Transverse colon (tissue), 4 donors: ENCODE measurements at regions not wholly inside any gene's neighbourhood (a gene's known extent, or its start where the extent isn't known, plus 50 kb on each side); places are given as distances from the start of the nearest gene placed in this dataset.
"Not testable (repeated sequence)": the region's sequence is repeated elsewhere in the genome, so short reads cannot be mapped to it uniquely, and the experiment has no call there.

Experiments used
- DNase-seq: peaks from one replicate; pipeline ENCODE4 v3.0.0-alpha.2; 2019
- H3K27ac ChIP-seq, 4 donors: fragments of 200-600 bp; sonication (generic); 2 replicates each; pipeline ENCODE4 v1.5.1; 2016 to 2018; ENCODE audit warnings: inconsistent platforms in 4 of 4
- H3K27me3 ChIP-seq: fragments of 200-600 bp; sonication (generic); 2 replicates; pipeline ENCODE4 v1.5.1; 2017; ENCODE audit warnings: inconsistent platforms
- H3K36me3 ChIP-seq, 4 donors: fragments of 200-600 bp; sonication (generic); 2 replicates each; pipeline ENCODE4 v1.5.1; 2017 to 2019; ENCODE audit warnings: inconsistent platforms in 4 of 4
- H3K4me1 ChIP-seq, 4 donors: fragments of 200-600 bp; sonication (generic); 2 replicates each; pipeline ENCODE4 v1.5.1; 2017 to 2020; ENCODE audit warnings: inconsistent platforms in 4 of 4
- H3K4me3 ChIP-seq, 4 donors: fragments of 200-600 bp; sonication (generic); 1 replicate in 1 of 4; 2 replicates in 3 of 4; pipeline versions ENCODE4 v1.5.1 to v1.6.1; 2017 to 2019; ENCODE audit warnings: inconsistent platforms in 4 of 4
- H3K9me3 ChIP-seq, 2 donors: fragments of 200-600 bp; sonication (generic); 2 replicates each; pipeline ENCODE4 v1.5.1; 2017 to 2019; ENCODE audit warnings: inconsistent platforms in 2 of 2
- EP300 ChIP-seq: sonication (generic); formaldehyde crosslinking; IDR thresholded peaks from one replicate; pipeline ENCODE4 v1.6.1; 2017; ENCODE audit warnings: antibody characterized with exemption, low read depth
- POLR2A ChIP-seq: fragments of 450-650 bp; IDR thresholded peaks from one replicate; pipeline ENCODE4 v1.6.1; 2016; ENCODE audit warnings: antibody characterized with exemption, mild to moderate bottlenecking, moderate library complexity
- POLR2AphosphoS5 ChIP-seq, 3 donors: sonication (generic); formaldehyde crosslinking; IDR thresholded peaks; one replicate each; pipeline ENCODE4 v1.6.1; 2016; ENCODE audit warnings: antibody characterized with exemption in 3 of 3
- WGBS, 2 donors: methylation state at CpG; one replicate each; pipeline ENCODE4 v1.1.5; 2018; ENCODE audit warnings: low coverage in 1 of 2; 5-methylcytosine and 5-hydroxymethylcytosine counted together
- in situ Hi-C, 4 donors: fragments of 200-750 bp; cut with MboI; loops; one replicate each; pipeline versions ENCODE4 v1.15.0 to v1.15.1; 2017; ENCODE audit warnings: low sequenced_read_pairs in 3 of 4, low pct_ligation_motif_present in 1 of 4, low pct_unique_long_range_greater_than_20kb in 1 of 4
- intact Hi-C: fragments of 100-400 bp; cut with DNase I; formaldehyde crosslinking; loops from one replicate; pipeline ENCODE4 v1.15.1; 2023; ENCODE audit warnings: low total_unique reads
- TF ChIP-seq, protein P1 (sequence below), 5 experiments: fragments of 200-600 bp in 3 of 5; fragments of 450-650 bp in 2 of 5; sonication (generic) in 3 of 5; IDR thresholded peaks; 1 replicate in 2 of 5; 2 replicates in 3 of 5; pipeline ENCODE4 v1.5.1; 2016 to 2017; ENCODE audit warnings: antibody characterized with exemption in 5 of 5, inconsistent platforms in 3 of 5, mild to moderate bottlenecking in 2 of 5, moderate library complexity in 1 of 5

- in situ Hi-C loops = no loop called here
- DNase-seq = no peak
- TF ChIP-seq, protein P1, sequence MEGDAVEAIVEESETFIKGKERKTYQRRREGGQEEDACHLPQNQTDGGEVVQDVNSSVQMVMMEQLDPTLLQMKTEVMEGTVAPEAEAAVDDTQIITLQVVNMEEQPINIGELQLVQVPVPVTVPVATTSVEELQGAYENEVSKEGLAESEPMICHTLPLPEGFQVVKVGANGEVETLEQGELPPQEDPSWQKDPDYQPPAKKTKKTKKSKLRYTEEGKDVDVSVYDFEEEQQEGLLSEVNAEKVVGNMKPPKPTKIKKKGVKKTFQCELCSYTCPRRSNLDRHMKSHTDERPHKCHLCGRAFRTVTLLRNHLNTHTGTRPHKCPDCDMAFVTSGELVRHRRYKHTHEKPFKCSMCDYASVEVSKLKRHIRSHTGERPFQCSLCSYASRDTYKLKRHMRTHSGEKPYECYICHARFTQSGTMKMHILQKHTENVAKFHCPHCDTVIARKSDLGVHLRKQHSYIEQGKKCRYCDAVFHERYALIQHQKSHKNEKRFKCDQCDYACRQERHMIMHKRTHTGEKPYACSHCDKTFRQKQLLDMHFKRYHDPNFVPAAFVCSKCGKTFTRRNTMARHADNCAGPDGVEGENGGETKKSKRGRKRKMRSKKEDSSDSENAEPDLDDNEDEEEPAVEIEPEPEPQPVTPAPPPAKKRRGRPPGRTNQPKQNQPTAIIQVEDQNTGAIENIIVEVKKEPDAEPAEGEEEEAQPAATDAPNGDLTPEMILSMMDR (IDR thresholded peaks at IDR 0.05) = no peak
- TF ChIP-seq EP300 (no peak), POLR2A (no peak), POLR2AphosphoS5 (IDR thresholded peaks at IDR 0.05) (no peak)
- H3K4me3 ChIP-seq = no peak overlapping the region
- H3K9me3 ChIP-seq = no peaks in the 10 kb centered on the region
- H3K27ac ChIP-seq = no peak overlapping the region
- no peaks in the 10 kb centered on the region for H3K36me3 ChIP-seq
- intact Hi-C loops = no loop called here
- 78 to 88% methylated on average over 5 to 7 of the region's 7 CpGs for WGBS, 2 donors
- H3K4me1 ChIP-seq = no peaks in the 10 kb centered on the region
- peaks cover 4% of the 10 kb centered on the region for H3K27me3 ChIP-seq
These were observed 66.5 kb upstream of the SULF2 start for GRCh38 chr20:47851774-47852173.

GRCh38 chr20:47850146-47850545 lies 64.9 kb upstream of the SULF2 start:
- Histone ChIP-seq H3K9me3 (no peaks in the 10 kb centered on the region), H3K4me1 (no peaks in the 10 kb centered on the region), H3K27ac (no peak overlapping the region), H3K27me3 (peaks cover 4% of the 10 kb centered on the region), H3K36me3 (no peaks in the 10 kb centered on the region), H3K4me3 (no peak overlapping the region)
- DNase-seq = no peak
- WGBS, 2 donors = 31 to 55% methylated on average over 5 of the region's 5 CpGs
- intact Hi-C loops (no loop called here), in situ Hi-C loops (no loop called here)
- TF ChIP-seq, protein P1 (IDR thresholded peaks at IDR 0.05) = no peak
- TF ChIP-seq POLR2AphosphoS5 (IDR thresholded peaks at IDR 0.05) (no peak), POLR2A (no peak), EP300 (no peak)

DNA sequence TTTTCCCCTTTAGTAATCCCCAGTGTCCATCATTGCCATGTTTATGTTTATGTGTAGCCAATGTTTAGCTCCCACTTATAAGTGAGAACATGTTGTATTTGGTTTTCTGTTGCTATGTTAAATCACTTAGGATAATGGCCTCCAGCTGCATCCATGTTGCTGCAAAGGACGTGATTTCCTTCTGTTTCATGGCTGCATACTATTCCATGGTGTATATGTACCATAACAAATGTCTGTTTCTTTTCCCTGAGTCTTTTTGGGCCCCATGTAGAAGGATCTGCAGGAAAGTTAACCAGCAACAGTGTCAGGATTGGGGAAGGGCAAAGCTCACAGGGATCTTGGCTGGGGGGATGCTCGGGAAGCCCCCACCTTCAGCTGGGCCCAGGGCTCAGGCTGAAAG lies 64.3 kb upstream of the SULF2 start:
- H3K36me3 ChIP-seq = no peaks in the 10 kb centered on the region
- DNase-seq = no peak
- no peak overlapping the region for H3K4me3 ChIP-seq
- peaks cover 4% of the 10 kb centered on the region for H3K27me3 ChIP-seq
- in situ Hi-C loops = loop anchor here in 1 of 4 donors (10.0 kb wide), 1 partner anchor 45 kb away; no protein-coding TSS in a partner anchor
- H3K4me1 ChIP-seq = no peaks in the 10 kb centered on the region
- intact Hi-C loops = no loop called here
- WGBS, 2 donors = 71% methylated on average over 2 of the region's 2 CpGs; no CpG with 5 or more reads in 1 of the 2 donors
- TF ChIP-seq, protein P1 (IDR thresholded peaks at IDR 0.05) = no peak
- TF ChIP-seq POLR2A (no peak), POLR2AphosphoS5 (IDR thresholded peaks at IDR 0.05) (no peak), EP300 (no peak)
- H3K27ac ChIP-seq = no peak overlapping the region
- H3K9me3 ChIP-seq = no peaks in the 10 kb centered on the region

DNA sequence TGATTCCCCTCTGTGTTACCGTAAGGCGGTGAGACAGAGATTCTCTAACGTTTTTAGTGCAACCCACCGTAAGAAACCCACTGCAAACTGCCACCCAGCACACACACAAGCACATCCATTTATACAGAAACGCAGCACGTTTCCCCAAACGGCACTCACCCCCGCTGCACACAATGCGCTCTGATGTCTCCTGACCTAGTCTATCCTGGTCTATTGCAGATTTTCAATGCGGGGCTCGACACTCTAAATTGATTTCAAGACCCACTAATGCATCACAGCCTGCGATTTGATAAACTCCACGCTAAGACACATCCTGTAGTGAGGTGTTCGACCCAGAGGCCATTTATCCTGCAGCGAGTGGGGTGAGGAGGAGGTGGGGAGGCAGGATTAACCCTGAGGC lies 63.7 kb upstream of the SULF2 start:
- DNase-seq = no peak
- Histone ChIP-seq H3K9me3 (no peaks in the 10 kb centered on the region), H3K36me3 (no peaks in the 10 kb centered on the region), H3K27me3 (peaks cover 4% of the 10 kb centered on the region), H3K4me3 (no peak overlapping the region), H3K27ac (no peak overlapping the region), H3K4me1 (no peaks in the 10 kb centered on the region)
- TF ChIP-seq, protein P1 (IDR thresholded peaks at IDR 0.05) = no peak
- TF ChIP-seq POLR2AphosphoS5 (IDR thresholded peaks at IDR 0.05) = no peak
- no peak for TF ChIP-seq EP300
- no peak for TF ChIP-seq POLR2A
- intact Hi-C loops (no loop called here), in situ Hi-C loops (loop anchor here in 1 of 4 donors (10.0 kb wide), 1 partner anchor 46 kb away; no protein-coding TSS in a partner anchor)
- 83 to 87% methylated on average over 3 to 15 of the region's 15 CpGs for WGBS, 2 donors

DNA sequence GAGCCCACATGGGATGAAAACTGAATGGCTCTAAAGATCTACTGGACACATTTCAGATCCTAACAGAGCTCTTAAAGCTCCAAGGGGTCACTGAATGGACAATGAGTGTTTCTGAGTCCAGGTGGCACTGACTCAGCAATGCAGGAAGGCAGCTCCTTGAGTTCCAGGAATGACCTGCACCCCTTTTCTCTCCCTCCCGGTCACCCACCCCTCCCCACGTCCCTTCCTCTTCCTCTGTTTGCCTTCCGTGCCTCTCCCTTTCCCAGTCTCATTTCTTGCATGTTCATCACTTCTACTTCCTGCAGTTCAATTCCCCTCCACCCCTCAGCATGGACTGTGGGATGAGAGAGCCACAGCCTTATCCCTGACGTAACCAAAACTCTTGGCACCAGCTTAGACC lies 63.3 kb upstream of the SULF2 start:
- H3K27ac ChIP-seq, DNase-seq, H3K4me3 ChIP-seq, intact Hi-C loops, H3K36me3 ChIP-seq, H3K27me3 ChIP-seq, H3K4me1 ChIP-seq, H3K9me3 ChIP-seq: not testable (repeated sequence)
- in situ Hi-C loops = loop anchor here in 1 of 4 donors (10.0 kb wide), 1 partner anchor 46 kb away; no protein-coding TSS in a partner anchor
- 25 to 35% methylated on average over 3 to 4 of the region's 4 CpGs for WGBS, 2 donors
